ENCODE measurements at regions not wholly inside any gene's neighbourhood (a gene's known extent, or its start where the extent isn't known, plus 50 kb on each side); places are given as distances from the start of the nearest gene placed in this dataset.

GRCh38 chr2:13545320-13545719 lies 828.6 kb downstream of the TRIB2 start:
- Histone ChIP-seq H3K9ac (ENCODE audit: low read length) (no peak overlapping the region), H2AFZ (ENCODE audit: low read depth, low read length, severe bottlenecking) (no peak overlapping the region), H3F3A (ENCODE audit: insufficient read depth) (no peaks in the 10 kb centered on the region), H3K4me2 (ENCODE audit: low read depth, low read length, poor library complexity, severe bottlenecking) (no peak overlapping the region), H3K9me2 (replicated peaks; ENCODE audit: insufficient read depth, low read length) (no peaks in the 10 kb centered on the region), H3K79me2 (ENCODE audit: insufficient read depth, low read length) (no peaks in the 10 kb centered on the region), H3K27me3 (ENCODE audit: low read length) (no peaks in the 10 kb centered on the region), H3K27ac (ENCODE audit: low read depth, low read length) (no peak overlapping the region), H3K4me3 (ENCODE audit: insufficient read depth, low read length, poor library complexity, severe bottlenecking) (no peak overlapping the region), H3K9me3 (ENCODE audit: insufficient read depth, low read length) (no peaks in the 10 kb centered on the region), H3K36me3 (ENCODE audit: low read length) (no peaks in the 10 kb centered on the region), H4K20me1 (ENCODE audit: low read depth, low read length) (no peaks in the 10 kb centered on the region)
- TF ChIP-seq CTCF (IDR thresholded peaks at IDR 0.05; ENCODE audit: insufficient read depth, low read length, poor library complexity, severe bottlenecking), result no peak
- TF ChIP-seq EZH2phosphoT487 (conservative IDR thresholded peaks at IDR 0.05; ENCODE audit: low read length), result no peak

DNA sequence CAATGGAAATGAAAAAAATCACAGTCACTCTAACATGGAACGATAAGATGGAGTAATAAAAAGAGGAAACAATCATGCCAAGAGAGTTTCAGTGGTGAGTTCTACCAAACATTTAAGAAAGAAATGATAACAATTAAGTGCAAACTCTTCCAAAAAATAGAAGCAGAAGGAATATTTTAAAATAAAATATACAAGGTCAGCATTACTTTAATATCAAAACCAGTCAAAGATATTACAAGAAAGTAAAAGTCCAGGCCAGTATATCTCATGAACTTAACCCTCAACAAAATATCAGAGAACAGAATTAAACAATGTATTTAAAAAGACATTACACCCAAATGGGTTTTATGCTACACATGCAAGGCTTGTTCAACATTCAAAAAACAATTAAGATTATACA lies 829.4 kb downstream of the TRIB2 start:
- Histone ChIP-seq H2AFZ (ENCODE audit: low read depth, low read length, severe bottlenecking) (no peak overlapping the region), H3K9me2 (replicated peaks; ENCODE audit: insufficient read depth, low read length) (no peaks in the 10 kb centered on the region), H3K9me3 (ENCODE audit: insufficient read depth, low read length) (no peaks in the 10 kb centered on the region), H3K27ac (ENCODE audit: low read depth, low read length) (no peak overlapping the region), H3K9ac (ENCODE audit: low read length) (no peak overlapping the region), H3K27me3 (ENCODE audit: low read length) (no peaks in the 10 kb centered on the region), H3K4me3 (ENCODE audit: insufficient read depth, low read length, poor library complexity, severe bottlenecking) (no peak overlapping the region), H3K36me3 (ENCODE audit: low read length) (no peaks in the 10 kb centered on the region), H3K79me2 (ENCODE audit: insufficient read depth, low read length) (no peaks in the 10 kb centered on the region), H3F3A (ENCODE audit: insufficient read depth) (no peaks in the 10 kb centered on the region), H3K4me2 (ENCODE audit: low read depth, low read length, poor library complexity, severe bottlenecking) (no peak overlapping the region), H4K20me1 (ENCODE audit: low read depth, low read length) (no peaks in the 10 kb centered on the region)
- no peak for TF ChIP-seq CTCF (IDR thresholded peaks at IDR 0.05; ENCODE audit: insufficient read depth, low read length, poor library complexity, severe bottlenecking)
- no peak for TF ChIP-seq EZH2phosphoT487 (conservative IDR thresholded peaks at IDR 0.05; ENCODE audit: low read length)

DNA sequence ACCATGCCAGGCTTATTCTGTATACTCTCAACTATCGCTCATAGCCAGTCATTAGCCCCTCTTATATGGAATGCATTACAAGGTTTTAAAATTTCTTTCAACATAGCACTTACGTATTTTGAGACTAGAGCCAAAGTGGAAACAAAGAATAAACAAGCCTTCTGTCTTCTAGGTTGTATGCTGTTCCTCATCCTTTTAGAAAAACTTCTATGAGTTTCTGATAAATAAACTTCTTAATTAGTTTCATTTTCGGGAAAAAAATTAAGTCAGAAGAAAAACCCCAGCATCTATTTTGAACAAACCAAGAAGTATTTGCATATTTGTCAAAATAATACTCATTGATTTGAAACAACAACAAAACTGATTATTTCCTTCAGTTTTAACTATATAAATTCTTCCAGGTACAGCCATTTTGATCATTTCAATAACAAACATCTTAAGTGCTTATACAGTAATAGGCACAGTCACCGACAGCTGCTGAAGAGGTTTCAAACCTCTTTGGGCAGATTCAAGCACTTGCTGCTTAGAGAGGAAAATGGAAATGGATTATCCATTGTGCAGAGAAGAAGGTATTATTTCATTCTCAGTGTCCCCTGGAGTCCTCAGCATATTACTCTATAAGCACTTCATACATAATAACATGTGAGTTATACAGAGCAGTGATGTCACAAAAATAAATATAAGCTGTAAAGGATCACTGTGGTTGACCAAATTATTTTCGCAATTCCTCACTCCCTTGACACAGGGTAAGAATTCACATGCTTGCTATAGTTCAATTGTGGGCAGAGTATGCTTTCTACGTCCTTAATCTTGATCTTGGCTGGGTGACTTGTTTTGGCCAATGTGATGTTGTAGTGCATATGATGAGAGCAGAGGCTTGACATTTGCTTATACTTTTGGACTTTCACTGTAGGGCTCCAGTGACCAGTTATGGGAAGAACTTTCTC lies 833.8 kb downstream of the TRIB2 start:
- Histone ChIP-seq H3K9me2 (replicated peaks; ENCODE audit: insufficient read depth, low read length) (no peaks in the 10 kb centered on the region), H3F3A (ENCODE audit: insufficient read depth) (no peaks in the 10 kb centered on the region), H3K4me2 (ENCODE audit: low read depth, low read length, poor library complexity, severe bottlenecking) (no peak overlapping the region), H3K4me3 (ENCODE audit: insufficient read depth, low read length, poor library complexity, severe bottlenecking) (no peak overlapping the region), H2AFZ (ENCODE audit: low read depth, low read length, severe bottlenecking) (no peak overlapping the region), H3K9ac (ENCODE audit: low read length) (no peak overlapping the region), H3K9me3 (ENCODE audit: insufficient read depth, low read length) (no peaks in the 10 kb centered on the region), H3K36me3 (ENCODE audit: low read length) (no peaks in the 10 kb centered on the region), H4K20me1 (ENCODE audit: low read depth, low read length) (no peaks in the 10 kb centered on the region), H3K79me2 (ENCODE audit: insufficient read depth, low read length) (no peaks in the 10 kb centered on the region), H3K27ac (ENCODE audit: low read depth, low read length) (no peak overlapping the region), H3K27me3 (ENCODE audit: low read length) (no peaks in the 10 kb centered on the region)
- TF ChIP-seq EZH2phosphoT487 (conservative IDR thresholded peaks at IDR 0.05; ENCODE audit: low read length) (no peak), CTCF (IDR thresholded peaks at IDR 0.05; ENCODE audit: insufficient read depth, low read length, poor library complexity, severe bottlenecking) (no peak)
